Liver (tissue), 3 donors: ENCODE measurements at regions not wholly inside any gene's neighbourhood (a gene's known extent, or its start where the extent isn't known, plus 50 kb on each side); places are given as distances from the start of the nearest gene placed in this dataset.

Experiments
- CTCF ChIP-seq: fragments of 150-350 bp; IDR thresholded peaks from 2 replicates; pipeline ENCODE4 v1.5.1; 2017; ENCODE audit warnings: improper control_type of control experiment, low read depth, low read length; ENCODE audit not compliant: missing input control
- GABPA ChIP-seq, 2 donors: IDR thresholded peaks in 1 of 2; conservative IDR thresholded peaks in 1 of 2; 2 replicates each; pipeline ENCODE4 v1.6.1; 2016; ENCODE audit warnings: antibody characterized with exemption in 2 of 2, mild to moderate bottlenecking in 1 of 2, moderate library complexity in 1 of 2
- HNF4A ChIP-seq, 2 donors: conservative IDR thresholded peaks; 2 replicates each; pipeline ENCODE4 v1.6.1; 2016; ENCODE audit warnings: antibody characterized with exemption in 2 of 2, mild to moderate bottlenecking in 2 of 2
- HNF4G ChIP-seq: IDR thresholded peaks from 2 replicates; pipeline ENCODE4 v1.6.1; 2016; ENCODE audit warnings: antibody characterized with exemption
- MAX ChIP-seq: IDR thresholded peaks from 2 replicates; pipeline ENCODE4 v1.6.1; 2016; ENCODE audit warnings: antibody characterized with exemption
- REST ChIP-seq: IDR thresholded peaks from 2 replicates; pipeline ENCODE4 v1.6.1; 2016; ENCODE audit warnings: antibody characterized with exemption, mild to moderate bottlenecking
- SP1 ChIP-seq: IDR thresholded peaks from 2 replicates; pipeline ENCODE4 v1.6.1; 2018; ENCODE audit warnings: antibody characterized with exemption, mild to moderate bottlenecking
- ZBTB33 ChIP-seq: IDR thresholded peaks from 2 replicates; pipeline ENCODE4 v1.6.1; 2016; ENCODE audit warnings: antibody characterized with exemption
- donor health status: healthy.
- donor health status: healthy.

GRCh38 chr3:130816561-130817445 lies 70.2 kb upstream of the PIK3R4 start:
- no peak for TF ChIP-seq CTCF
- TF ChIP-seq REST: no peak
- TF ChIP-seq SP1: no peak
- TF ChIP-seq MAX: no peak
- TF ChIP-seq GABPA (IDR thresholded peaks at IDR 0.05 in 1 of 2, conservative IDR thresholded peaks at IDR 0.05 in 1 of 2): no peak
- TF ChIP-seq HNF4G: no peak
- no peak for TF ChIP-seq ZBTB33
- no peak for TF ChIP-seq HNF4A (conservative IDR thresholded peaks at IDR 0.05)
